LNCaP clone FGC (cell line): ENCODE measurements at regions not wholly inside any gene's neighbourhood (a gene's known extent, or its start where the extent isn't known, plus 50 kb on each side); places are given as distances from the start of the nearest gene placed in this dataset.

Experiments used
- DNase-seq: peaks from one replicate; pipeline ENCODE4 v3.0.0-alpha.2; 2011; ENCODE audit warnings: low read depth
- H3K4me3 ChIP-seq: 2 replicates; pipeline ENCODE4 v1.5.1; 2011; ENCODE audit warnings: mild to moderate bottlenecking, low read depth, low read length, control low read depth
- TF ChIP-seq, protein P1 (sequence below): IDR thresholded peaks from 2 replicates; pipeline ENCODE4 v1.5.1; 2012; ENCODE audit warnings: mild to moderate bottlenecking; ENCODE audit not compliant: control insufficient read depth, insufficient read depth; ENCODE audit errors: extremely low read depth

DNA sequence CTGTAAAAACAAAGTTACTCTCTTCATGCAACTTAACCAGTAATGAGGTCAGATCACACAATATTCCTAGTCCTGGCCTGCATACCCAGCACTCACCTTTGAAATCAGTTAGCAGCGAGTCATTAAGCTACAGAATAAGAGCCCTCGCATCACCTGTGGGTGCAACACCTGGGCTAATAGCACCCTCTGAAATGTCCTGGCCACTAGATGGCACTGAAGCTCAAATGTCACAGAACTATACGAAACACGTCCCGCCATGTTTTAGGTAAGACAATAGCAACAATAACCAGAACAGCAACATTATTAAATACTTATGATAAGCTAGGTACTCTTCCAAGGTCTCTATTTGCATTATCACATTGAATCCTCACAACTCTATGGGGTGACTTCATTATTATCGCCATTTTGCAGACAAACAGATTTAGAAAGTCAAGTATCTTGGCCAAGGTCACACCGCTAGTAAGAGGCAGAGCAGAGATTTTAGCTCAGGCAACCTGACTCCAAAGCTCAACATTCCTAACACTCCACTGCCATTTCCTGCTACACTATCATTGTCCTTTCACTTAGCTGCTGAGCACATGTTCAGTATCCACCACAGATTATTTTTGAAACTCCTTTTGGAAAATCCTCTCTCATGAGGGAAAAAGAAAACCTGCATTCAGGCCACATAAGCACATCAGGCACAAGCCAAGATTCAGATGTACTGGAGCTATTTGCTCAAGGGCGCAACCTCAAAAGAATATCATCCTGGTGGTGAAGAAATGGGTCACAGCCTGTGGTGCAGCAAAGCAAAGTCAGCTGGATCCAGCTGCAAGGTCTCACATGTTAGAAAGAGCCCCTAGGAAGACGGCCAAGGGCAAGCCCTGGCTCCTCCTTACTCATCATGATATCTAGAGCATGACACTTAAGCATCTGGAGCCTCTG is 59.5 kb upstream of the KDR start:
- DNase-seq = peak; percentile 27
- TF ChIP-seq, protein P1, sequence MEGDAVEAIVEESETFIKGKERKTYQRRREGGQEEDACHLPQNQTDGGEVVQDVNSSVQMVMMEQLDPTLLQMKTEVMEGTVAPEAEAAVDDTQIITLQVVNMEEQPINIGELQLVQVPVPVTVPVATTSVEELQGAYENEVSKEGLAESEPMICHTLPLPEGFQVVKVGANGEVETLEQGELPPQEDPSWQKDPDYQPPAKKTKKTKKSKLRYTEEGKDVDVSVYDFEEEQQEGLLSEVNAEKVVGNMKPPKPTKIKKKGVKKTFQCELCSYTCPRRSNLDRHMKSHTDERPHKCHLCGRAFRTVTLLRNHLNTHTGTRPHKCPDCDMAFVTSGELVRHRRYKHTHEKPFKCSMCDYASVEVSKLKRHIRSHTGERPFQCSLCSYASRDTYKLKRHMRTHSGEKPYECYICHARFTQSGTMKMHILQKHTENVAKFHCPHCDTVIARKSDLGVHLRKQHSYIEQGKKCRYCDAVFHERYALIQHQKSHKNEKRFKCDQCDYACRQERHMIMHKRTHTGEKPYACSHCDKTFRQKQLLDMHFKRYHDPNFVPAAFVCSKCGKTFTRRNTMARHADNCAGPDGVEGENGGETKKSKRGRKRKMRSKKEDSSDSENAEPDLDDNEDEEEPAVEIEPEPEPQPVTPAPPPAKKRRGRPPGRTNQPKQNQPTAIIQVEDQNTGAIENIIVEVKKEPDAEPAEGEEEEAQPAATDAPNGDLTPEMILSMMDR = peak; percentile 72
- no peak overlapping the region for H3K4me3 ChIP-seq

DNA sequence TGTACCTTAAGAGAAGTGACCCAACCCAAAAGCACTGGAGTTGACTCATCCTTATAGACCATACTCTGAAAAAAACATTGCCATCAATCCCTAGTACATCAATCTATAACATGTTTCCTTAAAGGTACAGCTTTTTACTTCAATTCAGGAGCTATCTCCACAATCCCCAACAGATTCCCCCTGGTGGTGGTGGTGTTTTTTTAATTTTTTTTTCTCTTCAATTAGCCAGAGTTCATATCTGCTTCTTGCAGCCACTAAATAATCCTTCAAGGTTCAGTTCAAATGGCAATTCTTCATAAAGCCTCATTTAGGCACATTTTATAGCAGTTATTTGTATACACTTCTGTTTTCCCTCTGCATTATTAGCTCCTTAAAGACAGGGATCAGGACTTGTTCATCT is 60.7 kb upstream of the KDR start:
- DNase-seq = no peak
- TF ChIP-seq, protein P1 = no peak
- H3K4me3 ChIP-seq = no peak overlapping the region

DNA sequence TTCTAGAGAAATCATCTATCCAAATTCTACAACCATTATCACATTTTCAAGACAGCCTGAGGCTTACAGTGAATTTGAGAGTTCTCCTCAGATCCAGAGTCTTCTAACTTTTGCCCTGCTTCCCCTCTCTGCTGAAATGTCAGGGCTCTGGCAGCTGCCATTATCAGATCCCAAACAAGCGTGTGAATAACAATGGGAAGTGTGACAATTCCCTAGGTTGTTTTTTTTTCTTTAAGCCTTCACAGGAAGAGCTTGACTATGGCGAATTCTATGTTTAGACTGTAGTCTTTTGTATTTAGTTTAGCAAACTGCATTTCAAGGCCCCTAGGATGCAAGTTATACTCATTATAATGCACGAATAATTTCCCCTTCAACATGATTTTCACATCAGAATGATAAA is 61.3 kb upstream of the KDR start:
- TF ChIP-seq, protein P1 = no peak
- no peak overlapping the region for H3K4me3 ChIP-seq
- no peak for DNase-seq

DNA sequence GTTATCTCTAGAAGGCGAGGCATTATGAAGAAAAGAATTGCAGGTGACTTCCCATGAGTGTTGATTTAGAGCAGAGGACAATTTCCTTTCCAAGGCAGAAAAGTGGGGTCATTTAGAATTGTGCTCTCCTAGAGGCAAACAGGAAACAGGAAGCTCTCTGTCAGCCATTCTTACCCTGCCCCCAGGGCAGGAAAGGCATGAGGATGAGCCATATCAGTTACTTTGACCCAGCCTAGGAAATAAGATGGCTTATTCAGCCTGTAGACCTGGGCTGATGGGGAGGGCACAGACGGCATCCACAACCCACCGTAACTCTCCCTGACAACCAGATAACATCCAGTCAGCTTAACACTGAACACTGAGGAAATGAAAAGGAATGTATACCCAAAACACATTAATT is 88.8 kb upstream of the KDR start:
- no peak for DNase-seq
- TF ChIP-seq, protein P1 = no peak
- no peak overlapping the region for H3K4me3 ChIP-seq

DNA sequence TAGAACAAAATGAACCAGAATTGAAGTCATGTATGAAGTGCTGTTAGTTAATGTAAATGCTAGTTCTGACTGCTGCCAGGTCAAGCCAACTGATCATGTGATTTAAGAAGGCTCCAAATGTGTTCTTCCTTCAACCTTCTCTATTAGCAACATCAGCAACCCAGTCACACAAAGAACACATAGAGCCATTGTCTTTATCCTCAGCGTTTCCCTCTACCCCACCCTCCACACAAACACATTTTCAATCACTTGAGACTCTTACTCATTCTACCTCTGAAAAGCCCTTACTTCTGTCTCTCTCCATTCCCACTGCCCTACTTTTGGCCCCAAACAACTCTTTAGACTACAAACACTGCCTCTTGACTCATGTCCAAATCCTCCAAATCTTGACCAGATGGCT is 89.7 kb upstream of the KDR start:
- no peak overlapping the region for H3K4me3 ChIP-seq
- no peak for DNase-seq
- TF ChIP-seq, protein P1 = no peak

DNA sequence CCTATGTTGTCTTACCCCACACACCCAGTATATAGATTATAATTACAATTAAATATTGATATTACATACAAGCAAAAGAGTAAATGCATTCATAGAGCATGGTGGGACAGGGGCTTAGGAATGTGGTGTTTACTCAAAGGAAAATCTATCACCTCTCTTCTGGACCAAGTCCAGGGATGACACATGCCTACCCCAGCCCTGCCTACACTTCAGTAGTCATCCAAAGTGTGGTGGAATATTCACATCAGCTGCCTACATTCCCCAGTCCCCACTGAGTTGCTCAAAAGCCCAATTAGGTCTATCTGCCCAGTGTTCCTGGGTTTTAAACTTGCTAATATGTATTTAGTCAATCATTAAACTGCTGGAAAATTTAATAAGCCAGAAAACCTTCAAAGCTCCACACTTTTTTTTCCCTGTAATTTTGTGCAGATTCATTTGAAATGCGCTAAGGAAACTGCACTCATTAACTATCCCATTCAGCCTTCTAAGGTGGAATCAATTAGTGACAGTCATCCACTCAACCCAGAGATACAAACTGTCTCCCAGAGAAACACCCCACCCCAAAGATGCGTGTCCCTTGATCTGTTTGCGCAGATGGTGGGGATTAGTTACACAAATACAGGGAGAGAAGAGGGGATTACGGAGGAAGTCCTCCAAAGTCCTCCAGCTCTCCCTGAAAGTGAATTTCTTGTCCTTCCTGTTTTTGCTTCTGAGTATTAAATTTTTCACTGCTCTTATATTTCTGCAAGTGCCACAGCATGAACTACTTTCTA is 91.7 kb upstream of the KDR start:
- no peak overlapping the region for H3K4me3 ChIP-seq
- TF ChIP-seq, protein P1 = no peak
- no peak for DNase-seq
